ENCODE measurements at regions not wholly inside any gene's neighbourhood (a gene's known extent, or its start where the extent isn't known, plus 50 kb on each side); places are given as distances from the start of the nearest gene placed in this dataset.

DNA sequence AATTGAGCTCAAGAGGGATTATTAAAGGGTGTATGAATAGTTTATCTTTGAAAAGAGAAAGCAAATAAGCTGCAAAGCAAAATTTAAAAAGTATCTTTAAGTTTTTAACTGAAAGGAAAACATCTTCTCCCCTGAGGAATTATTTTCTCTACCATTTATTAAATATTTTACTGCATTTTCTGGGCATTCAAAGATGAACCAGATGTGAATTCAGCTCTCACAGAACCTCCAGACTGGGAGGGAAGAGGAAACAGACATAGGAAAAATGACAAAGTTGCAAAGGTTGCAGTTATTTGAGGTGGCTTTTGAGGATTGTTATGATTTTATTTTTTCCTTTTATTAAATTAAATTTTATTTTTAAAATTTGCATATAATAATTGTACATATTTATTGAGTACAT, 122.7 kb upstream of the SESN3 start:
- TF ChIP-seq, protein P1, sequence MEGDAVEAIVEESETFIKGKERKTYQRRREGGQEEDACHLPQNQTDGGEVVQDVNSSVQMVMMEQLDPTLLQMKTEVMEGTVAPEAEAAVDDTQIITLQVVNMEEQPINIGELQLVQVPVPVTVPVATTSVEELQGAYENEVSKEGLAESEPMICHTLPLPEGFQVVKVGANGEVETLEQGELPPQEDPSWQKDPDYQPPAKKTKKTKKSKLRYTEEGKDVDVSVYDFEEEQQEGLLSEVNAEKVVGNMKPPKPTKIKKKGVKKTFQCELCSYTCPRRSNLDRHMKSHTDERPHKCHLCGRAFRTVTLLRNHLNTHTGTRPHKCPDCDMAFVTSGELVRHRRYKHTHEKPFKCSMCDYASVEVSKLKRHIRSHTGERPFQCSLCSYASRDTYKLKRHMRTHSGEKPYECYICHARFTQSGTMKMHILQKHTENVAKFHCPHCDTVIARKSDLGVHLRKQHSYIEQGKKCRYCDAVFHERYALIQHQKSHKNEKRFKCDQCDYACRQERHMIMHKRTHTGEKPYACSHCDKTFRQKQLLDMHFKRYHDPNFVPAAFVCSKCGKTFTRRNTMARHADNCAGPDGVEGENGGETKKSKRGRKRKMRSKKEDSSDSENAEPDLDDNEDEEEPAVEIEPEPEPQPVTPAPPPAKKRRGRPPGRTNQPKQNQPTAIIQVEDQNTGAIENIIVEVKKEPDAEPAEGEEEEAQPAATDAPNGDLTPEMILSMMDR (IDR thresholded peaks at IDR 0.05): no peak
- TF ChIP-seq POLR2A (IDR thresholded peaks at IDR 0.05): no peak
